ENCODE measurements at regions not wholly inside any gene's neighbourhood (a gene's known extent, or its start where the extent isn't known, plus 50 kb on each side); places are given as distances from the start of the nearest gene placed in this dataset.

- Histone ChIP-seq H3F3A (ENCODE audit: insufficient read depth, low read length) (no peaks in the 10 kb centered on the region), H3K9ac (ENCODE audit: low read length) (no peak overlapping the region), H3K27ac (ENCODE audit: low read depth, low read length, poor library complexity, severe bottlenecking) (no peak overlapping the region), H3K36me3 (ENCODE audit: insufficient read depth, low read length) (no peaks in the 10 kb centered on the region), H3K9me2 (ENCODE audit: low read depth, low read length) (no peaks in the 10 kb centered on the region), H3K27me3 (ENCODE audit: insufficient read depth, low read length) (peaks cover 3% of the 10 kb centered on the region; the same call in 1 of the 2 replicates), H3K4me2 (ENCODE audit: low read length) (no peak overlapping the region), H3K79me2 (ENCODE audit: insufficient read depth, low read length) (no peaks in the 10 kb centered on the region), H3K9me3 (ENCODE audit: low read length) (no peaks in the 10 kb centered on the region), H3K4me1 (ENCODE audit: insufficient read depth, low read length, severe bottlenecking) (no peaks in the 10 kb centered on the region), H3K4me3 (ENCODE audit: low read depth, low read length, poor library complexity, severe bottlenecking) (no peak overlapping the region), H2AFZ (ENCODE audit: low read length) (no peak overlapping the region), H4K20me1 (ENCODE audit: insufficient read depth, low read length) (no peaks in the 10 kb centered on the region)
- no peak for TF ChIP-seq EZH2 (IDR thresholded peaks at IDR 0.05; ENCODE audit: borderline replicate concordance, low read length)
- TF ChIP-seq CTCF (IDR thresholded peaks at IDR 0.05; ENCODE audit: low read length) = no peak
Measured at GRCh38 chr1:38273196-38273804, 226.7 kb upstream of the POU3F1 start.

GRCh38 chr1:38272515-38272914, 225.9 kb upstream of the POU3F1 start:
- TF ChIP-seq CTCF (IDR thresholded peaks at IDR 0.05; ENCODE audit: low read length) (no peak), EZH2 (IDR thresholded peaks at IDR 0.05; ENCODE audit: borderline replicate concordance, low read length) (no peak)
- H3K9me3 ChIP-seq (ENCODE audit: low read length) = no peaks in the 10 kb centered on the region
- no peaks in the 10 kb centered on the region for H4K20me1 ChIP-seq (ENCODE audit: insufficient read depth, low read length)
- H3K4me2 ChIP-seq (ENCODE audit: low read length) = no peak overlapping the region
- H3K4me3 ChIP-seq (ENCODE audit: low read depth, low read length, poor library complexity, severe bottlenecking) = no peak overlapping the region
- H3K9ac ChIP-seq (ENCODE audit: low read length) = no peak overlapping the region
- H3F3A ChIP-seq (ENCODE audit: insufficient read depth, low read length) = no peaks in the 10 kb centered on the region
- no peaks in the 10 kb centered on the region for H3K4me1 ChIP-seq (ENCODE audit: insufficient read depth, low read length, severe bottlenecking)
- no peak overlapping the region for H3K27ac ChIP-seq (ENCODE audit: low read depth, low read length, poor library complexity, severe bottlenecking)
- H3K27me3 ChIP-seq (ENCODE audit: insufficient read depth, low read length) = peaks cover 3% of the 10 kb centered on the region; the same call in 1 of the 2 replicates
- no peaks in the 10 kb centered on the region for H3K36me3 ChIP-seq (ENCODE audit: insufficient read depth, low read length)
- H2AFZ ChIP-seq (ENCODE audit: low read length) = no peak overlapping the region
- no peaks in the 10 kb centered on the region for H3K9me2 ChIP-seq (ENCODE audit: low read depth, low read length)
- H3K79me2 ChIP-seq (ENCODE audit: insufficient read depth, low read length) = no peaks in the 10 kb centered on the region

- no peaks in the 10 kb centered on the region for H3F3A ChIP-seq (ENCODE audit: insufficient read depth, low read length)
- H4K20me1 ChIP-seq (ENCODE audit: insufficient read depth, low read length) = no peaks in the 10 kb centered on the region
- no peak overlapping the region for H3K4me2 ChIP-seq (ENCODE audit: low read length)
- no peak overlapping the region for H3K9ac ChIP-seq (ENCODE audit: low read length)
- no peaks in the 10 kb centered on the region for H3K9me3 ChIP-seq (ENCODE audit: low read length)
- no peak overlapping the region for H3K4me3 ChIP-seq (ENCODE audit: low read depth, low read length, poor library complexity, severe bottlenecking)
- H3K27ac ChIP-seq (ENCODE audit: low read depth, low read length, poor library complexity, severe bottlenecking) = no peak overlapping the region
- peaks cover 3% of the 10 kb centered on the region; the same call in 1 of the 2 replicates for H3K27me3 ChIP-seq (ENCODE audit: insufficient read depth, low read length)
- H3K36me3 ChIP-seq (ENCODE audit: insufficient read depth, low read length) = no peaks in the 10 kb centered on the region
- H3K4me1 ChIP-seq (ENCODE audit: insufficient read depth, low read length, severe bottlenecking) = no peaks in the 10 kb centered on the region
- no peaks in the 10 kb centered on the region for H3K79me2 ChIP-seq (ENCODE audit: insufficient read depth, low read length)
- TF ChIP-seq CTCF (IDR thresholded peaks at IDR 0.05; ENCODE audit: low read length) (no peak), EZH2 (IDR thresholded peaks at IDR 0.05; ENCODE audit: borderline replicate concordance, low read length) (no peak)
- H2AFZ ChIP-seq (ENCODE audit: low read length) = no peak overlapping the region
- H3K9me2 ChIP-seq (ENCODE audit: low read depth, low read length) = no peaks in the 10 kb centered on the region
Measured at GRCh38 chr1:38270849-38271633, 224.4 kb upstream of the POU3F1 start.

All from OCI-LY1 (cell line).